NCI-H2196 (cell line): ENCODE measurements at regions not wholly inside any gene's neighbourhood (a gene's known extent, or its start where the extent isn't known, plus 50 kb on each side); places are given as distances from the start of the nearest gene placed in this dataset.
"Not testable (repeated sequence)": the region's sequence is repeated elsewhere in the genome, so short reads cannot be mapped to it uniquely, and the experiment has no call there.

Source experiments
- DNase-seq: peaks from one replicate; lab custom pipeline; 2025; ENCODE audit not compliant: unreplicated experiment; lab: John Stamatoyannopoulos, UW

GRCh38 chr2:121818546-121818945, 63.1 kb downstream of the TSN start:
- no peak for DNase-seq

- DNase-seq: no peak
Measured at GRCh38 chr2:121819846-121820245, 64.4 kb downstream of the TSN start.

- no peak for DNase-seq
Measured at GRCh38 chr2:121821476-121822158, 66.2 kb downstream of the TSN start.

GRCh38 chr2:121824264-121824663, 68.8 kb downstream of the TSN start:
- DNase-seq: no peak

GRCh38 chr2:121825003-121825950, 69.8 kb downstream of the TSN start:
- DNase-seq: peak; percentile 73

- peak; percentile 19 for DNase-seq
Measured at GRCh38 chr2:121826036-121826435, 70.6 kb downstream of the TSN start.

- DNase-seq: peak; percentile 65
Measured at GRCh38 chr2:121828281-121828731, 72.9 kb downstream of the TSN start.

GRCh38 chr2:121830809-121831208, 75.4 kb downstream of the TSN start:
- DNase-seq: no peak

- no peak for DNase-seq
Measured at GRCh38 chr2:121831841-121832240, 76.4 kb downstream of the TSN start.

- DNase-seq: no peak
Measured at GRCh38 chr2:121832412-121833357, 77.2 kb downstream of the TSN start.

- no peak for DNase-seq
Measured at GRCh38 chr2:121833358-121833723, 77.9 kb downstream of the TSN start.

- DNase-seq: no peak
Measured at GRCh38 chr2:121836611-121837010, 81.2 kb downstream of the TSN start.

GRCh38 chr2:121837591-121837990, 82.1 kb downstream of the TSN start:
- no peak for DNase-seq

- DNase-seq: no peak
Measured at GRCh38 chr2:121838551-121838950, 83.1 kb downstream of the TSN start.

- DNase-seq: no peak
Measured at GRCh38 chr2:121839584-121839983, 84.1 kb downstream of the TSN start.

- no peak for DNase-seq
Measured at GRCh38 chr2:121849236-121849635, 93.8 kb downstream of the TSN start.

- not testable (repeated sequence) for DNase-seq
Measured at GRCh38 chr2:121853149-121853548, 97.7 kb downstream of the TSN start.

GRCh38 chr2:121855510-121855909, 100.1 kb downstream of the TSN start:
- no peak for DNase-seq

GRCh38 chr2:121856360-121856759, 100.9 kb downstream of the TSN start:
- no peak for DNase-seq

- no peak for DNase-seq
Measured at GRCh38 chr2:121858369-121858768, 102.9 kb downstream of the TSN start.

GRCh38 chr2:121858847-121859246, 103.4 kb downstream of the TSN start:
- no peak for DNase-seq
